ENCODE measurements at regions not wholly inside any gene's neighbourhood (a gene's known extent, or its start where the extent isn't known, plus 50 kb on each side); places are given as distances from the start of the nearest gene placed in this dataset.

- no peak for DNase-seq (ENCODE audit: low spot score)
Measured at GRCh38 chr13:57784633-57785032, 153.1 kb downstream of the PCDH17 start.

- DNase-seq (ENCODE audit: low spot score) = no peak
Measured at GRCh38 chr13:57787058-57787791, 155.7 kb downstream of the PCDH17 start.

- DNase-seq (ENCODE audit: low spot score) = no peak
Measured at GRCh38 chr13:57799624-57800023, 168.1 kb downstream of the PCDH17 start.

- DNase-seq (ENCODE audit: low spot score) = no peak
Measured at GRCh38 chr13:57813651-57814050, 182.1 kb downstream of the PCDH17 start.

GRCh38 chr13:57815600-57815999 is 184.1 kb downstream of the PCDH17 start:
- DNase-seq (ENCODE audit: low spot score) = no peak

GRCh38 chr13:57820924-57821323 is 189.4 kb downstream of the PCDH17 start:
- no peak for DNase-seq (ENCODE audit: low spot score)

GRCh38 chr13:57823704-57824103 is 192.2 kb downstream of the PCDH17 start:
- no peak for DNase-seq (ENCODE audit: low spot score)

- no peak for DNase-seq (ENCODE audit: low spot score)
Measured at GRCh38 chr13:57824121-57824520, 192.6 kb downstream of the PCDH17 start.

GRCh38 chr13:57825066-57825465 is 193.5 kb downstream of the PCDH17 start:
- no peak for DNase-seq (ENCODE audit: low spot score)

GRCh38 chr13:57829496-57829895 is 198.0 kb downstream of the PCDH17 start:
- DNase-seq (ENCODE audit: low spot score) = no peak

- DNase-seq (ENCODE audit: low spot score) = no peak
Measured at GRCh38 chr13:57832187-57832586, 200.6 kb downstream of the PCDH17 start.

GRCh38 chr13:57837801-57838200 is 206.3 kb downstream of the PCDH17 start:
- DNase-seq (ENCODE audit: low spot score) = no peak

- DNase-seq (ENCODE audit: low spot score) = no peak
Measured at GRCh38 chr13:57843521-57843920, 212.0 kb downstream of the PCDH17 start.

- DNase-seq (ENCODE audit: low spot score) = no peak
Measured at GRCh38 chr13:57846600-57847173, 215.1 kb downstream of the PCDH17 start.

GRCh38 chr13:57857945-57858344 is 226.4 kb downstream of the PCDH17 start:
- peak; percentile 3 for DNase-seq (ENCODE audit: low spot score)

- DNase-seq (ENCODE audit: low spot score) = no peak
Measured at GRCh38 chr13:57858376-57858775, 226.8 kb downstream of the PCDH17 start.

GRCh38 chr13:57862879-57863278 is 231.3 kb downstream of the PCDH17 start:
- no peak for DNase-seq (ENCODE audit: low spot score)

GRCh38 chr13:57865600-57866294 is 234.2 kb downstream of the PCDH17 start:
- no peak for DNase-seq (ENCODE audit: low spot score)

- DNase-seq (ENCODE audit: low spot score) = no peak
Measured at GRCh38 chr13:57874530-57874929, 243.0 kb downstream of the PCDH17 start.

- DNase-seq (ENCODE audit: low spot score) = no peak
Measured at GRCh38 chr13:57877601-57878000, 246.1 kb downstream of the PCDH17 start.

- no peak for DNase-seq (ENCODE audit: low spot score)
Measured at GRCh38 chr13:57878291-57878690, 246.7 kb downstream of the PCDH17 start.

GRCh38 chr13:57897225-57897624 is 265.7 kb downstream of the PCDH17 start:
- DNase-seq (ENCODE audit: low spot score) = no peak

- DNase-seq (ENCODE audit: low spot score) = no peak
Measured at GRCh38 chr13:57899096-57899495, 267.6 kb downstream of the PCDH17 start.
